Neural progenitor cell (in vitro differentiated cells): ENCODE measurements at regions not wholly inside any gene's neighbourhood (a gene's known extent, or its start where the extent isn't known, plus 50 kb on each side); places are given as distances from the start of the nearest gene placed in this dataset.
"Not testable (repeated sequence)": the region's sequence is repeated elsewhere in the genome, so short reads cannot be mapped to it uniquely, and the experiment has no call there.

ENCODE experiments used
- EZH2 ChIP-seq: fragments of 200-600 bp; sonication (generic); IDR thresholded peaks from 2 replicates; pipeline ENCODE4 v1.6.1; 2017; ENCODE audit warnings: antibody characterized with exemption, mild to moderate bottlenecking, moderate library complexity
- TF ChIP-seq, protein P1 (sequence below): fragments of 200-600 bp; sonication (generic); IDR thresholded peaks from 2 replicates; pipeline ENCODE4 v1.5.1; 2017; ENCODE audit warnings: antibody characterized with exemption, mild to moderate bottlenecking

GRCh38 chr10:21121822-21122221, 224.7 kb upstream of the NEBL start:
- TF ChIP-seq, protein P1, sequence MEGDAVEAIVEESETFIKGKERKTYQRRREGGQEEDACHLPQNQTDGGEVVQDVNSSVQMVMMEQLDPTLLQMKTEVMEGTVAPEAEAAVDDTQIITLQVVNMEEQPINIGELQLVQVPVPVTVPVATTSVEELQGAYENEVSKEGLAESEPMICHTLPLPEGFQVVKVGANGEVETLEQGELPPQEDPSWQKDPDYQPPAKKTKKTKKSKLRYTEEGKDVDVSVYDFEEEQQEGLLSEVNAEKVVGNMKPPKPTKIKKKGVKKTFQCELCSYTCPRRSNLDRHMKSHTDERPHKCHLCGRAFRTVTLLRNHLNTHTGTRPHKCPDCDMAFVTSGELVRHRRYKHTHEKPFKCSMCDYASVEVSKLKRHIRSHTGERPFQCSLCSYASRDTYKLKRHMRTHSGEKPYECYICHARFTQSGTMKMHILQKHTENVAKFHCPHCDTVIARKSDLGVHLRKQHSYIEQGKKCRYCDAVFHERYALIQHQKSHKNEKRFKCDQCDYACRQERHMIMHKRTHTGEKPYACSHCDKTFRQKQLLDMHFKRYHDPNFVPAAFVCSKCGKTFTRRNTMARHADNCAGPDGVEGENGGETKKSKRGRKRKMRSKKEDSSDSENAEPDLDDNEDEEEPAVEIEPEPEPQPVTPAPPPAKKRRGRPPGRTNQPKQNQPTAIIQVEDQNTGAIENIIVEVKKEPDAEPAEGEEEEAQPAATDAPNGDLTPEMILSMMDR = not testable (repeated sequence)
- not testable (repeated sequence) for TF ChIP-seq EZH2
